ENCODE measurements at regions not wholly inside any gene's neighbourhood (a gene's known extent, or its start where the extent isn't known, plus 50 kb on each side); places are given as distances from the start of the nearest gene placed in this dataset.

GRCh38 chr5:73319036-73319435 lies 129.5 kb downstream of the FOXD1 start:
- no peak for TF ChIP-seq POLR2A (IDR thresholded peaks at IDR 0.05)
- TF ChIP-seq CTCF (IDR thresholded peaks at IDR 0.05) = no peak
- TF ChIP-seq EP300 (IDR thresholded peaks at IDR 0.05) = no peak
- TF ChIP-seq POLR2AphosphoS5 (IDR thresholded peaks at IDR 0.05) = no peak

All from stomach (tissue), 4 donors.